NCI-H774 (cell line): ENCODE measurements at regions not wholly inside any gene's neighbourhood (a gene's known extent, or its start where the extent isn't known, plus 50 kb on each side); places are given as distances from the start of the nearest gene placed in this dataset.
"Not testable (repeated sequence)": the region's sequence is repeated elsewhere in the genome, so short reads cannot be mapped to it uniquely, and the experiment has no call there.

ENCODE experiments used
- DNase-seq: peaks from one replicate; lab custom pipeline; 2025; lab: John Stamatoyannopoulos, UW

DNA sequence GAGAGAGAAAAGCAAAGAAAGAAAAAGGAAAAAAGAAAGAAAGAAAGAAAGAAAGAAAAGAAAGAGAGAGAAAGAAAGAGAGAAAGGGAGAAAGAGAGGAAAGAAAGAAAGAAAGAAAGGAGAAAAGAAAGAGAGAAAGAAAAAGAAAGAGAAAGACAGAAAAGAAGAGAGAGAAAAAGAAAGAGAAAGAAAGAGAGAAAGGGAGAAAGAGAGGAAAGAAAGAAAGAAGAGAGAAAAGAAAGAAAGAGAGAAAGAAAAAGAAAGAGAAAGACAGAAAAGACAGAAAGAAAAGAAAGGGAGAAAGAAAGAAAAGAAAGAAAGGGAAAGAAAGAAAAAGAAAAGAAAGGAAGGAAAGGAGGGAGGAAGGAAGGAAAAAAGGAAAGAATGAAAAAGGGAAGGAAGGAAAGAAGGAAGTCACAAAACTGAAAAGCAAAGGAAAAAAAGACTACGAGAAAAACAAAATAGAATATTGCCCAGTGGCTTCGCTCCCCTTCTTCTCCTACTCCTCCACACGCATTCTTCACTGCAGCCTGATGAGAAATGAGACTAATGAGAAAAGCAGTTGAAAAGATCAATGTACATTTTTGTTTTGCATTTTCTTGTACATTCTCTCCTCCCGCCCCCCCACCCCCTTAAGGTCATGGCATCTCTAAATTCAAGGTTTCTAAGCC is 170.0 kb downstream of the SOD2 start:
- no peak for DNase-seq

DNA sequence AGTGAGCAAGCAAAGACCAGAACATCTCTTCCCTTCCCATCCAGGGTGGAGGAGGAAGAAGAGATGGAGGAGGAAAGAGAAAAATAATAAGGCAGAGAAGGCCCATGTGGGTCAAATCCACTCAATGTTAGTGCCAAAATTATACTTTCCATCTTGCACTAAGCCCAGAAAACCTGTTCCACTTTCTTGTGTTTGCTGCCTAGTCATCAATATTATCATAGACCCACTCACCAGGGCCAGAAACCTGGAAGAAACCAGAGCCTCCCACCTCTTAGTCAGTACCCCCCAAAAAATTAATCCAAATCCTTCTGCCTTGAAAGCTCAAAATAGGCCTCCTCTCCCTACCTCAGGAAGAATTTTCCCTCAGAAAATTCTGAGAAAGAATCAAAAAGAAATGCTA is 171.1 kb downstream of the SOD2 start:
- DNase-seq: no peak

GRCh38 chr6:159520002-159520401 is 173.0 kb downstream of the SOD2 start:
- DNase-seq: no peak

DNA sequence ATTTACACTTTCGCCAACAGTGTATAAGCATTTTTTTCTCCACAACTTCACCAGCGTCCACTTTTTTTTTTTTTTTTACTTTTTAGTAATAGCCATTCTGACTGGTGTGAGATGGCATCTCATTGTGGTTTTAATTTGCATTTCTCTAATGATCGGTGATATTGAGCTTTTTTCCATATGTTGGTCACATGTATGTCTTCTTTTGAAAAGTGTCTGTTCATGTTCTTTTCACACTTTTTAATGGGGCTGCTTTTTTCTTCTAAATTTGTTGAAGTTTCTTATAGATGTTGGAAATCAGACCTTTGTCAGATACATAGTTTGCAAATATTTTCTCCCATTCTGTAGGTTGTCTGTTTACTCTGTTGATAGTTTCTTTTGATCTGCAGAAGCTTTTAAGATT is 177.2 kb downstream of the SOD2 start:
- not testable (repeated sequence) for DNase-seq

GRCh38 chr6:159513914-159514313 is 179.1 kb downstream of the SOD2 start:
- no peak for DNase-seq

DNA sequence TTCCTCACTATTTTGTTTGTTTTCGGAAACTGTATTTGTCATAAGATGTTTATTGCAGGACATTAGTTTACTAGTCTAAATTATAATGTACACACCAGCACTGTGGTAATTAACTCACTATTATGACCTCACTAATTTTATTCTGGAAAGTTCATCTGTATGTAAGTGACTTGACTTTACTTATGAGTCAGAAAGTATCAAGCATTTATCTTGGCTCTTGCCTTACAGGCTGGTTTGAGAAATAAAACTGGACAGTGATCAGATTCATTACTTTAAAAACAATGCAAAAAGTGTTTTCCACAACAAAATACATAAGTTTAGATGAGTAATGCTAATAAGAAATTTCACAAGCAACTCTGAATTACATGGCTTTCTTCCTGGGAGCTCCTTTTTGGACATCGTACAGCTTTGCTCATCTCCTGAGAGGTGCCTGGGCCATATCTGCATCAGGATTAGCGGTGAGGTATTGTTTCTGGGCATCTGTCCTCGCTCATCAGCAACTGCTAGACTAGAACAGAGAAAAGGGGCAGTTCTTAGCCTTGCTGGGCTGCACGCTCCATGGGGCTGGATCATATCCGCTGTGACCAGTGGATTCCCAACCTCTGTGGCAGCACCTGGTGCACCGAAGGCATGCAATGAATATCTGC is 179.8 kb downstream of the SOD2 start:
- DNase-seq: no peak

DNA sequence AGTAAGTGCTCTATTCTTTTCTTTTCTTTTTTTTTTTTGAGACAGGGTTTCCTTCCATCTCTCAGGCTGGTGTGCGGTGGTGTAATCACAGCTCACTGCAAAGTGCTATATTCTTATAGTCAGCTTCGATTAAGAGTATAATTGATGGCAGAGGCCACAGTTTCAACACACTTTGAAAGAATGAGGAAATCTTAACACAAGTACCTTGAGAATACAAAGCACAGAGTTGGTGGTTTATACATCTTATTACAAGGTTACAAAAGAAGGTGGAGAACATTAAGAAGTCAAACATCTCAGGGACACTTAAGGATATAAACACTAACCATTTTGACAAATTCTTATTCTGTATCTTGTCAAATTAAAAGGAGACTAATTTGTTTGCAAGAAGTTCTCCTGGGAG is 180.5 kb downstream of the SOD2 start:
- no peak for DNase-seq

DNA sequence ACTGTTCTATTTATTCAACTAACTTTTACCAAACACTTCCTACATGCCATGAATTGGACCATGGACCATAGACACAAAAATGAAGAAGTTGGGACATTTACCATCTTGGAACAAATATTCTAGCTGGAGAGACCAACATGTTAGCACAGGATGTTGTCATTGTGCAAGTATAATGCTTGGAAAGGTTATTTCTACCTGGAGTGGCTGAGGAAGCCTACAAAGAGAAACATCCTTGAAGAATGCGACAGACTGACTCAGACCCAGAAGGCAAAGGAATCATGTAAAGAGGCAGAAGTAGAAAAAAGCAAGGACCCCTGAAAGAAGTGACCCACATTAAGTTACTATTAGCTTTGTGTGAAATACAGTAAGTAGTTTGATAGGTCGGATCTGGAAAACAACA is 180.9 kb downstream of the SOD2 start:
- no peak for DNase-seq

DNA sequence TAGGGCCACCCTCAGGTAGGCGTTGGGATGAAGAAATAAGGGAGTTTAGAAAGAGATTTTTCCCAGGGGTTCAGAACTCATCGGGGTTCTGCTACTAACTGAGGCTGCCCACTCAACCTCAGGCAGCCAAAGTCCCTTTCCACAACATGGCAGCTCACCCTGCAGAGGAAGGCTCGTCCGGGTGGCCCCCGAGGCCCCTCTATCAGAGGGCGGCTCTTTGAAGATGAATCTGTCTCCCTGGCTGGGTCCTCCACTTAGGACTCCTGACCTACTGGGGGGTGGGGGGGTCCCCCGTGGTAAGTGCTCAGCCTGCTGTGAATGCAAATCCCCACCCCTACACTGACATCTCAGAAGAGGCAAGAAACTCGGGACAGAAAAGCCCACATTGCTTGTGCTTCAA is 182.9 kb downstream of the SOD2 start:
- DNase-seq: no peak

- no peak for DNase-seq
Observed at GRCh38 chr6:159508931-159509330, 184.1 kb downstream of the SOD2 start.

- DNase-seq: no peak
Observed at GRCh38 chr6:159506048-159506447, 187.0 kb downstream of the SOD2 start.

DNA sequence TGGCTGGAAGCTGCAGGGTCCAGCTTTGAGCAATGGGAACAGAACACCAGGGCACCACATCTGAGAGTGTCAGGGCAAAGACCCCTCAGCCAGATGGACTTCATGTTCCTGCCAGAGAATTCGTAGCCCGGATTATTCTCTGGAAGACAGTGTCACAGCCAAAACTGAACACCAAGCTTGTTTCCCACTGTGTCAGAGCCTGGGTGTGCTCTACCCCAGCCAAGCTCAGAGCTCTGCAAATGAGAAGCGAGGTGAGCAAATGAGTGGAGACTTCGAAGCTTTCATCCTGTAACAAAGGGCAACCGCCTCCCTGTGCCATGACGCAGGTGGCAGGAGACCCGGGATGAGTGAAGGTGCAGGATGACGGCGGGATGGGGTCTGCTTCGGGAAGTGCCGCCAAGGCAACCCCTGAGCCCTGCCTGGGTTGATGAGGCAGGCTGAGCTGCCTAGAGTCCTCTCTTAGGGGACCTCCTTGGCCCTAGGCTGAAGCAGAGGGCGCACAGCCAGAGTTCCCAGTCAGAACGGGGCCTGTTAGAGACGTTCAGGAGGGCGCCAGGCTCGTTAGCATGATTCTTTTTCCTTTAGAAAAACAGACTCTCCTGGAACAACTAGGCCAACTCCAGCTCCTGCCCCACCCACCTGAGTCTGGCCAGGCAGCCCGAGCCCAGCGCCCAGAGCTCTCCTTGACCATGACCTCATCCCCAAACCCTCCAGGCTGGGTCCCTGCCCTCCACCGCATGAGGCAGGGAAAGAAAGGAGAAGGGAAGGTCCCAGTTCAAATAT is 187.7 kb downstream of the SOD2 start:
- DNase-seq: no peak

- DNase-seq: no peak
Observed at GRCh38 chr6:159501558-159501957, 191.5 kb downstream of the SOD2 start.

DNA sequence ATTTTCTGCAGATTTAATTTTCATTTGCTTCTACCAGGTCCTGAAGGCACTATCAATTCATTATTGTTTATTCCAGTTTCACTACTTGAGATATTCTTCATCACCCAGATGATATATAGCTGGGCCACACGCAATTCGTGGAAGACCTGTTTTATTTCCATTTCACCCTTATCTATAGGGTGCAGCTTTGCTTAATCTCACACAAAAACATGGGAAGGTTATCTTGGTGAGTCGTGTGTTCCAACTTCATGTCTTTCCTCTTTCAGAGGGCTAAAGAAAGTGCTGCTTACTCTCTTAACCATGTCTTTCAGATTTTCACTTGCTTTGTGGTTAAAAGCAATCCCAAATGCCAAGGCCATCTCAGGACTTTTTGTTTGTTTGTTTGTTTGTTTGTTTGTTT is 194.0 kb downstream of the SOD2 start:
- no peak for DNase-seq

- DNase-seq: no peak
Observed at GRCh38 chr6:159494586-159494972, 198.5 kb downstream of the SOD2 start.

- no peak for DNase-seq
Observed at GRCh38 chr6:159493898-159494585, 199.0 kb downstream of the SOD2 start.

DNA sequence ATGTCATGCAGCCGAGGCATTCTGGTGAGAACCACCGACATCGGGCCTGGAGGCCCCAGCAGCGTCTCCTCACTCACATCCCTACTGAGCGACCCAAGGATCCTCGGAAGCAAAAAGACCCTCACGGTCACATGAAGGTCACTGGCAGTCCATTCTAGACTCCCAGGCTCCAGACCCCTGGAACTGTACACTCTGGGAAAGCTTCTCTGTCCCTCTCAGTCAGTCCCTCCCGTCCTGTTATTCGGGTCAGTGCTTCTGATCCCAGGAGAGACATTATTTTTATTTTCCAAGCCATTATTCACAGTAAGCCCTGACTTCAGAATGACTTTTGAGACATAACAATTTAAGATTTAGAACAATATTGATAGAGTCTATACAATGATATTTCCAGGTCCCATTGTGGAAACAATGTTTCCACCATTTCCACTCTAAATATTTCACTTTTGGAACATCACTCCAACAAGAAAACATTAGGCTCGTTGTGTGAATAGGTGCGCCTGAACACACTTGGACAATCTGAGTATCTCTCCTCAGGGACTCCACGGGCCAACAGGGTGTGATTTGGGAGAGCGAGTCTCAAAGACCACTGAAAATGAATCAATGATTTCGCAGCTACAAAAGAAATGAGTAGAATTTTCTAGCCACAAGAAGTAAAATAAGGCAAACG is 199.7 kb downstream of the SOD2 start:
- no peak for DNase-seq

- DNase-seq: no peak
Observed at GRCh38 chr6:159490298-159490937, 202.6 kb downstream of the SOD2 start.

- DNase-seq: no peak
Observed at GRCh38 chr6:159487636-159488035, 205.4 kb downstream of the SOD2 start.

GRCh38 chr6:159483259-159483658 is 209.8 kb downstream of the SOD2 start:
- DNase-seq: no peak

DNA sequence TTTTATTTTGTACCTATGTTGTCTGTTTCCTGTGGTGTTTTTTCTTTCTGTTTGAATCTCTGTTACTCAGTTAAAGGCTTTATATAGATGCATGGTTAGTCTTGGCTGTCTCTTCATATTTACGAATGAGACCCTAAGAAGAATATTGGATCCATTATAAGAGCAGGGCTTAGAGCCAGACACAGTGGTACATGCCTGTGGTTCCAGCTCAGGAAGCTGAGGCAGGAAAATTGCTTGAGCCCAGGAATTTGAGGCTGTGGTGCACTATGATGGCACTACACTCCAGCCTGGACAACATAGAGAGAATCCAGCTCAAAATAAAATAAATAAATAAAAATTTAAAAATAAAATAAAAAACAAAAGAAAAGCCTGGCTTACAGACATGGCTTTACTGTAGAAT is 211.1 kb downstream of the SOD2 start:
- no peak for DNase-seq

GRCh38 chr6:159480471-159480870 is 212.6 kb downstream of the SOD2 start:
- no peak for DNase-seq
